ENCODE measurements at regions not wholly inside any gene's neighbourhood (a gene's known extent, or its start where the extent isn't known, plus 50 kb on each side); places are given as distances from the start of the nearest gene placed in this dataset.
"Not testable (repeated sequence)": the region's sequence is repeated elsewhere in the genome, so short reads cannot be mapped to it uniquely, and the experiment has no call there.

DNA sequence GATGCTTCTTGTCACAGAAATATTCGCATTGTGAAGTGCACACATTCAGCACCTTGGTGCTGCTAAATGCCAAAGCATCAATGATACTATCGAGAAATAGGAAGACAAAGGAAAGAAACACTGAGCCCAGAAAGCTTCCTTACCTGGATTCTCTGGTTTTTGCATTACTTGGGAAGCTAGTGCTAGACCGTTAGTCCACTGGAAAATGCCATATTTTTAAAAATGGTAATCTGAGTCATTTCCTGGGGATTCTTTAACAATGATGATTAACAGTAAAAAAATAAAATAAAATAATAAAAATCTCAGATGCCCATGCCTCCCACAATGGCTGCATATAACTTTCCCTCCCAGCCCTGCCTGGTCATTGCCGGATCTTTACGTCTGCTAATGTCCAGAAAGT lies 420.1 kb upstream of the MGMT start:
- ATAC-seq, result no peak
- intact Hi-C loops (cut with micrococcal nuclease), result no loop called here
- no peak for DNase-seq

GRCh38 chr10:129047600-129047999 lies 419.4 kb upstream of the MGMT start:
- intact Hi-C loops (cut with micrococcal nuclease), result no loop called here
- ATAC-seq, result no peak
- no peak for DNase-seq

GRCh38 chr10:129048513-129048912 lies 418.5 kb upstream of the MGMT start:
- ATAC-seq, result no peak
- DNase-seq, result no peak
- intact Hi-C loops (cut with micrococcal nuclease), result no loop called here

DNA sequence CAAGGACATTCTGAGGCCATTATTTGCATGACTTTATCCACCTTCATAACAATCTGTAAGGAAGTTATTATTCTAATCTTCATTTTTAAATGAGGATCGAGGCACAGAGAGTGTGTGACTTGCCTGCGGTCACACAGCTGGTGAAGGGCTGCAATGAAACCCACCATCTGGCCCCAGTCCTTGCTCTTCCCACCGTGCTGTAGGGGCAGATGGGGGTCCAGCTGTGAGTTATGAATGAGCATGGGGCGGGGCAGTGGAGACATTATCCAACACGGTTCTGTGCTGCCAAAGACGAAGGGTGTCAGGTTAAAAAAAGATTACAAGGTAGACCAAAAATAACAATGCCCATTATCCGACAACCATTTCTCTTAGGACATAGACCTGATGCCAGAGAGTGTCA lies 417.5 kb upstream of the MGMT start:
- DNase-seq, result no peak
- ATAC-seq, result no peak
- intact Hi-C loops (cut with micrococcal nuclease), result no loop called here

- DNase-seq (no peak), ATAC-seq (no peak)
- intact Hi-C loops (cut with micrococcal nuclease), result no loop called here
Measured at GRCh38 chr10:129055225-129055624, 411.8 kb upstream of the MGMT start.

DNA sequence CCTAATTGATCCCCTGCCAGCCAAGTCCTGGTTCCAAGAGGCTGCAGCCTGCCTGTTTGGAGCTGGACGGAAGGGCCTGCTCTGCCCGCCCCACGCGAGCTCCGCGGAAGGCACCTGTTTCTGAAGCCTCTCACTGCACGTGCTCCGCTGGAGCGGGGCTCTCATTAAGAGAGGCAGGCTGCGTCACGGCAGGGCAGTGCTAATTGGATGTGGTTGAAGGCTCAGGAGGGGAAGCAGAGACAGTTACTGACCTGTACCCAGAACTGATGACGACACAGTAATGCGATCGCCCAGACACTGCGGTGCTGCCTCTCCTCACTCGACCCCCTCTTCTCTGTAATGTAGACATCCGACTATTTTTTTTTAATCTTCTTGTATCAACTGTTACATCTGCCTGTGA lies 411.1 kb upstream of the MGMT start:
- intact Hi-C loops (cut with micrococcal nuclease), result no loop called here
- ATAC-seq (no peak), DNase-seq (no peak)

- DNase-seq (no peak), ATAC-seq (no peak)
- intact Hi-C loops (cut with micrococcal nuclease), result no loop called here
Measured at GRCh38 chr10:129056734-129057689, 410.0 kb upstream of the MGMT start.

DNA sequence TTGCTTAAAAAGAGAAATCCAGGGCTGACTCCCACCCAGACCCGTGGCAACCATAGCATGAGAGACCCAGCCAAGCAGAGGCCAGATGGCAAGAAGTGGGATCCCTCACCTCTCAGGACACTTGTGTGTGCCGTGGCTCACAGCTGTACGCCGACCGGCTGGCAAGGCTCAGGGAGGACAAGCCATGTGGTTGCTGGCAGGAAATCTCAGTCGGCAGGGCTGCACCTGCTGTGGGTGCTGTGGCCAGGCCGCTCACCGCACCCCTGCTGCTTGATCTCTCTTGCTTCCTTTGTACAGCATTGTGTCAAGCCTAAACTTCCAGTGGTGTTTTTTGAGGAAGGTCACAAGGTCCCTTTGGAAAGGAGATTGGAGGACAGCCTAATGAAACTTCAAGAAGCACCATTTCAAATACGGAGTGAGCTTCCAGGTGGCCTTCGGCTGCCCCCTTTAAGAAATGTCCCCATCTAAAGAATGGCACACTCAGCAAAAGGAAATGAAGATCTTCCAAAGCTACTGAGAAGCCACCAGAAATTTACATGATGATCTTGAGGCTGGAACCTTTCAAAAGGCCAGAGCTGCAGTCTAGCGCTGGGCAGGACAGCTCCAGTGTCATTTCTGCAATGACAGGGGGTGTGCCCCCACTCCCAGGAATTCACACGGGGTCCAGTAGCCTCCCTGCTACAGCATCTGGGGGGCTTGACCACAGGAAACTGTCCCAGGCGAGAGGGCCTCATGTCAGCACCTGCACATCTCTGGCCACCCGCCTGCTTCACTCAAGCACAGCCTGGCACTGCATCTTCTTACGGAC lies 409.0 kb upstream of the MGMT start:
- intact Hi-C loops (cut with micrococcal nuclease), result no loop called here
- no peak for DNase-seq
- no peak for ATAC-seq

GRCh38 chr10:129058664-129059155 lies 408.3 kb upstream of the MGMT start:
- ATAC-seq, result no peak
- DNase-seq, result no peak
- intact Hi-C loops (cut with micrococcal nuclease), result no loop called here

DNA sequence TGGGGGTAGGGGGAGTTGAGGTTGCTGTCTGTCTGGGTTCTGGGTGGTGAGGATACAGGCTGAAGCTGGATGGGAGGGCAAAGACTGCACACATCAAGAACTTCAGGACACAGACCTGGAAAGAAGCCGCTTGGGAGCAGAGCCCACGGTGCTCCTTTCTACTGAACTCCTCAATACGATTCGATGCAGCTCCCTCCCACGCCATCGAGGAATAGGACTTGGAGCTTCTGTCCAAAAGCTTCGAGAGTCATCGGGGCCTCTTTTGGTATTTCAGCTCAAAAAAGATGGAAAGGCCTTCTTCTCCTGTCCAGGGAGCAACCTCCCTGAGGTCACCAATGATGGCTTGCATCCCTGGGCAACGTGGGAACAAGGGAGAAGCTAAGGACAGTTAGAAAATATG lies 407.1 kb upstream of the MGMT start:
- no peak for ATAC-seq
- no peak for DNase-seq
- intact Hi-C loops (cut with micrococcal nuclease), result no loop called here

DNA sequence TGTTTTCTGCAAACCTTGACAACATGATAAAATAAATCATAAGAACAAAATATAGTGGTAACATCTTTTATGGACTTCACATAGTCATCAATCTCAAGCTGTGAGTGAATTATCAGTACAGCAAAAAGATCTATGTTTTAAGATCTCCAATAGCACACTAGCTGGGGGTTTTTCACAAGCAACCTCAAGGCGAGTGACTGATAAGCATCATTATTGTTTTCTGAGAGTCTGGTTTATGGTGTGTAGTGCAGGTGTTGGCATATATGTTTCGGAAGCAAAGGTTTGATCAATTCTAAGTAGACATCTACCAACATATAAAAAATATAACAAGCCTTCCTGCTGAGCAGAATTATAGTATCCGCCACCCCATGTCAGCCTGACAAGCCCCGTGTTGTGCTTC lies 403.8 kb upstream of the MGMT start:
- ATAC-seq (no peak), DNase-seq (no peak)
- intact Hi-C loops (cut with micrococcal nuclease), result no loop called here

DNA sequence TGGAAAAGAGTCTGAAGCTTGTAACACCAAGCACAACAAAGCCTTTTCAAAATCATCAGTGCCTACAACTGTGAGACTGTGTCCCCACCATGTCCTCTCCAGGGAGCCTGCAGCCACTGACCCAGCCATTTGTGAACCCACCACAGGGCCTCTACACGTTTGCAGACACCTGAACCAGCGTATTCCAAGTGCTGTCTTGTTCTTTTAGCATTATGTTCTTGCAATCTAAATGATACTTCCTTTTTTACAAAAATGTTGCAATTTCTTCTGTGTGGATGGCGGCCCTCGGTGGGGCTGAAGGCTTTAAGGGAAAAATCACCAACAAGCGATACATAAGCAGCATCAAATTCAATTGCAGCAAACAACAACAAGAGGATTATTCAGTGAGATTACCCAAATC lies 403.2 kb upstream of the MGMT start:
- ATAC-seq, result no peak
- DNase-seq, result no peak
- intact Hi-C loops (cut with micrococcal nuclease), result no loop called here

- intact Hi-C loops (cut with micrococcal nuclease); ATAC-seq; DNase-seq: not testable (repeated sequence)
Measured at GRCh38 chr10:129066529-129066928, 400.5 kb upstream of the MGMT start.

- intact Hi-C loops (cut with micrococcal nuclease); ATAC-seq; DNase-seq: not testable (repeated sequence)
Measured at GRCh38 chr10:129071411-129071810, 395.6 kb upstream of the MGMT start.

GRCh38 chr10:129074939-129075338 lies 392.1 kb upstream of the MGMT start:
- intact Hi-C loops (cut with micrococcal nuclease), result no loop called here
- DNase-seq (no peak), ATAC-seq (no peak)

DNA sequence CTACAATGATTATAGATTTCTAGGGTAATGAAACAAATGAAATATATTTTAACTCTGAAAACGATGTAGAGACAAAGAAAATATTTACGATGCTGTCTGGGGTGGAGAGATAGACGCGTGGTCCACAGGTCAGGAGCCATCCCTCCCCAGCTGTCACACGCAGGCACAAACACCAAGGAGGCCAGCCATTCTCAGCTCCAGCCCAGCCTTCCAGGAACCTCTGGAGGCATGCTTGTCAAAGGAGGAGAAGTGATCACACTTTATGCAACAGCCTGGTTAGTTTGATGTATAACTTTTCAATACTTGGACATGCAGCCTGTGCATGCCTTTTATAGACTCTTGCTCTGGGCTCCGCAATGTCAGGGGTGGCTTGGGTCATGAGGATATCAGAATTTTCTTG lies 391.5 kb upstream of the MGMT start:
- intact Hi-C loops (cut with micrococcal nuclease), result no loop called here
- no peak for ATAC-seq
- DNase-seq, result no peak

DNA sequence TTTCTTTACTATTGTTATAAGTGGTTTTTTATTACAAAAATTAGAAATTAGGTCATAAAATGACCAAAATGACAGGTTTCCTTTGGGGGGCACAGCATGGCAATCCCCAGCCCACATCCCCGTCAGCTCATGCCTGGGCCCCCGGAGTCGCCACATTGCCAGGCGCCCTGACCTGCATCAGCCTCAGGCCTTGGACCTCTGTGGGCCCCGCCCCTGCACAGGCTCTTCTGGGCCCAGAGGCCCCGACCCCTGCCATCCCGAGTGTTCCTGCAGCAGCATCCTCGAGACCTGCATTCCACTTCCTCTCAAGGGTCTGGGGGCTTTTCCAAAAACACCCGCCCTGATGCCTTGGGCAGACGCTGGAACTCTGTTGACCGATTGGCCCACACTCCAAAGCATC lies 391.1 kb upstream of the MGMT start:
- no peak for DNase-seq
- no peak for ATAC-seq
- intact Hi-C loops (cut with micrococcal nuclease), result no loop called here

- no peak for ATAC-seq
- DNase-seq, result no peak
- intact Hi-C loops (cut with micrococcal nuclease), result no loop called here
Measured at GRCh38 chr10:129078346-129078745, 388.7 kb upstream of the MGMT start.

GRCh38 chr10:129078746-129079145 lies 388.3 kb upstream of the MGMT start:
- ATAC-seq (no peak), DNase-seq (no peak)
- intact Hi-C loops (cut with micrococcal nuclease), result no loop called here

- ATAC-seq, result peak; percentile 82
Measured at GRCh38 chr10:129079705-129080104, 387.3 kb upstream of the MGMT start.

More at GRCh38 chr10:129079705-129080104, 387.3 kb upstream of the MGMT start:
- peak; percentile 69 for DNase-seq
- intact Hi-C loops (cut with micrococcal nuclease), result no loop called here
